Fibroblast of the aortic adventitia (primary cell): ENCODE measurements at regions not wholly inside any gene's neighbourhood (a gene's known extent, or its start where the extent isn't known, plus 50 kb on each side); places are given as distances from the start of the nearest gene placed in this dataset.

ENCODE experiments used
- DNase-seq: peaks from one replicate; pipeline ENCODE4 v3.0.0-alpha.2; 2010; ENCODE audit warnings: low read depth
- H3K4me3 ChIP-seq: 2 replicates; pipeline ENCODE4 v1.5.1; 2011; ENCODE audit warnings: low read depth, mild to moderate bottlenecking, control low read depth, low read length, moderate library complexity
- TF ChIP-seq, protein P1 (sequence below): IDR thresholded peaks from 2 replicates; pipeline ENCODE4 v1.5.1; 2011; ENCODE audit warnings: mild to moderate bottlenecking, low read length, control low read depth, inconsistent platforms; ENCODE audit not compliant: insufficient read depth

DNA sequence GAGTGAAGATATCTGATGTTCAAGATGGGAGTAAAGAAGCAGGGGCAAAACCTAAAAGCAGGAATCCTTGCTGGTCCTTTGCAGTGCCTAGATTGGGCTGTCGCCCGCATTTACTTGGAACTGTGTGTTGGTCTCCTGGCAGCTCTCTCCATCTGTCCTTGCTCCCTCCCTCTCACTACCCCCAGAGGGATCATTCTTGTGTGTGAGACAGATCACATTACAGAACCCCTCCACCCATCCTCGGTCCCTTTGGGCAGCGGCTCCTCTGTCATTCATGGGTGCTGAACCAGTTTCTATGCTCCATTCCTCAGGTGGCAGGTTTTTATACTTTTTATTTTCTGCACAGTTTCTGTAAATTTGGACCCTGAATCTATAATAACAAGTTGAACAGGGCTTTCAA, 99.4 kb upstream of the MYOCD start:
- H3K4me3 ChIP-seq, result no peak overlapping the region
- TF ChIP-seq, protein P1, sequence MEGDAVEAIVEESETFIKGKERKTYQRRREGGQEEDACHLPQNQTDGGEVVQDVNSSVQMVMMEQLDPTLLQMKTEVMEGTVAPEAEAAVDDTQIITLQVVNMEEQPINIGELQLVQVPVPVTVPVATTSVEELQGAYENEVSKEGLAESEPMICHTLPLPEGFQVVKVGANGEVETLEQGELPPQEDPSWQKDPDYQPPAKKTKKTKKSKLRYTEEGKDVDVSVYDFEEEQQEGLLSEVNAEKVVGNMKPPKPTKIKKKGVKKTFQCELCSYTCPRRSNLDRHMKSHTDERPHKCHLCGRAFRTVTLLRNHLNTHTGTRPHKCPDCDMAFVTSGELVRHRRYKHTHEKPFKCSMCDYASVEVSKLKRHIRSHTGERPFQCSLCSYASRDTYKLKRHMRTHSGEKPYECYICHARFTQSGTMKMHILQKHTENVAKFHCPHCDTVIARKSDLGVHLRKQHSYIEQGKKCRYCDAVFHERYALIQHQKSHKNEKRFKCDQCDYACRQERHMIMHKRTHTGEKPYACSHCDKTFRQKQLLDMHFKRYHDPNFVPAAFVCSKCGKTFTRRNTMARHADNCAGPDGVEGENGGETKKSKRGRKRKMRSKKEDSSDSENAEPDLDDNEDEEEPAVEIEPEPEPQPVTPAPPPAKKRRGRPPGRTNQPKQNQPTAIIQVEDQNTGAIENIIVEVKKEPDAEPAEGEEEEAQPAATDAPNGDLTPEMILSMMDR, result no peak
- DNase-seq, result no peak

DNA sequence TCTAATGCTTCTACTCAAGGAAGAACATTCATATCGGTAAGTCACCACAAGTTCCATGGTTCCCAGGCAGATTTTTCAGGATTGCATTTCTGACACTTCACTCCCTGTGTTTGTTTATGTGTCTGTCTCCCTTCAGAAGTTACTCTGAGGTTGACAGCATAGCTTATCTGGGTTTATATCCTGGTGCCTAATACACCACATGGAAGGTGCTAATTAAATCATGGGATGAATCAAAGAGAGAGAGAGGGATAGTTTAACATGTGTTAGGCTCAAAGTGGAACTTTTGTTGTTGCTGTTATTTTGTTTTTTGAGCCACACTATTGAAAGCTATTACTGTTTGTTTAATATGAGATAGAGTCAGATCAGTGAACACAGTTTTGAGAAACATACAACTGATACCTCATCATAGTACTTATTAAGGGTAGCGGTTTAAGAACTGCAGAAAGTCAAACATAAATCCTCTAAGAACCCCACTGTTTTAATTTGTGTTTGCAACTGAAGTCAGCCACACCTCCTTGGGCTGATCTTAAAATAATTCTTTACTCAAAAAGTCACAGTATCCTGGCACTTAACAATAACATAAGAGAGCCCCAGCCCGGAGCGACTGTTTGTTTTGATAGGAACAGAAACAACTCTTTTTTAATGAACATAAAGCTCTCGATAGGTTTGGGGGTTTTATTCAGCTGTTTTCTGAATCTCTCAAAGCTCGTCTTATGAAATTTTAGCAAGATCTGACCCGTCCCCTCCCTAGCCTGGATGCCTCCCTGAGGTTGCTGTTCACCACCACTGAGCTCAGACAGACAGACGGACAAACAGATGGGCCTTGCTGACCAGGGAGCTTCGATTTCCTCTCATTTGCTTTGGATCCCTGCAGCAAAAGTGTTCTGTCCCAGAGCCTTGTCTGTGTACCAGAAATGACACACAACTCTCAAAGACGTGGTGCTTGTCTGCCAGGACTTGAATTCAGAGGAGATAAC, 98.3 kb upstream of the MYOCD start:
- no peak for DNase-seq
- H3K4me3 ChIP-seq, result no peak overlapping the region
- TF ChIP-seq, protein P1, result no peak

DNA sequence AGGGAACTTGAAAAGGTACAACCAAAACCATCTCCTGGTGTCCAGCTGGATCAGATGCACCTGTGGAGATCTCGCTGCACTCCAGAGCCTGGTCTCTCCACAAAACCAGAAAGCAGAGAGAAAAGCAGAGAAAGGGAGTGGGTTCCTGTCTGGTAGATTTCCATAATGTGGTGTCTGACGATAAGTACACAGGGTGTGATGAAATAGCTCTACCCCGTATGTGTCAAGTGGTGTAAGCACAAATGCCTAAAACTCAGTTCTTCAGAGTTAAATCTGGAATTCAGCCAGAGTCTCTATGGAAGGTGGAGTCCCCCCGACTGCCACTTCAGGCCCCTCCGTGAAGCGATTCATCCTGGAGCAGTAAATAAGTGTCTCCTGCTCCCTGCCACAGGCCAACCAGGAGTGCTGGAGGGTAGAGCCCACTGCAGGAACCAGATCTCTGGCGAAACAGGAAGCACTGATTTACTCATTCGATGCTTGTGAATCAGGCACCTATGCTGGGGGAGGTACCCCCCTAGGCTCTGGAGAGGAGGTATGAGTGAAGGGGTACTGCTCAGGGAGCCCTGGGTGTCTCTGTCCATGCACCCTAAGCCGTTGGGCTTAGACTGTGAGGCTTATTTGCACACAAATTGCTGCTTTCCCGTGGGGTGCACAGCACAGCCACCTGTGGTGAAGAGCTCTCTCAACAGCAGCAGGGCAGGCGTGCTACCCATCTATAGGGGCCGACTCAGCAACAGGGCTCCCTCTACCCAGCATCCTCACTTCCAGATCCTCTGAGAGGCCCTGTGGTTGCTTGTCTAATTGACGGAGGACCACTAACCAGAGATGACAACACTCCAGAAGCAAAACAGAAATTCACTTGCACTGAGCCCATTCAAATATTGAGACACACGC, 97.1 kb upstream of the MYOCD start:
- H3K4me3 ChIP-seq, result no peak overlapping the region
- TF ChIP-seq, protein P1, result no peak
- no peak for DNase-seq

DNA sequence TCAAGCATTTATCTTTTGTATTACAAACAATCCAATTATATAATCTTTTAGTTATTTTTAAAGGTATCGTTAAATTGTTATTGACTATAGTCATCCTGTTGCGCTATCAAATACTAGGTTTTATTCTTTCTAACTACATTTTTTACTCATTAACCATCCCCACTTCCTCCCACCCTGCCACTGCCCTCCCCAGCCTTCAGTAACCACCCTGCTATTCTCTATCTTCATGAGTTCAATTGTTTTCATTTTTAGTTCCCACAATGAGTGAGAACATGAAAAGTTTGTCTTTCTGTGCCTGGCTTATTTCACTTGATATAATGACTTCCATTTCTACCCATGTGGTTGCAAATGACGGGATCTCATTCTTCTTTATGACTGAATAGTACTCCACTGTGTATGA, 94.1 kb upstream of the MYOCD start:
- no peak for DNase-seq
- TF ChIP-seq, protein P1, result no peak
- no peak overlapping the region for H3K4me3 ChIP-seq

DNA sequence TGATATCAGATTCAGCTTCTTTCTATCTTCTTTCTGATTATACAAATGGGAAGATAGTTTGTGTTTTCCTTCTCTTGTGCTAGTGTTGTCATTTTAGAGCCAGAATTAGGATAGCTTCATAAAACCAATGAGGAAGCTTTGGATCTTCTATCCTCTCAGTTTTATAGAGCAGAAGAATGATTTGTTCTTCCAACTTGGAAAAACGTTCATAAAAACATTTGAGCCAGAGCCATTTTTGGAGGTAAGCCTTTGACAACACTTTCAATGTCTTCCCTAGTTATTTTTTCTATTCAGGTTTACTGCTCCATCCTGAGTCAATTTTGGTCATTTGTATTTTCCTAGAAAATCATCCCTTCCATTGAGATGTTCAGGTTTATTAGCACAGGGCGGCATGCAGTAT, 91.2 kb upstream of the MYOCD start:
- no peak for DNase-seq
- no peak overlapping the region for H3K4me3 ChIP-seq
- TF ChIP-seq, protein P1, result no peak

DNA sequence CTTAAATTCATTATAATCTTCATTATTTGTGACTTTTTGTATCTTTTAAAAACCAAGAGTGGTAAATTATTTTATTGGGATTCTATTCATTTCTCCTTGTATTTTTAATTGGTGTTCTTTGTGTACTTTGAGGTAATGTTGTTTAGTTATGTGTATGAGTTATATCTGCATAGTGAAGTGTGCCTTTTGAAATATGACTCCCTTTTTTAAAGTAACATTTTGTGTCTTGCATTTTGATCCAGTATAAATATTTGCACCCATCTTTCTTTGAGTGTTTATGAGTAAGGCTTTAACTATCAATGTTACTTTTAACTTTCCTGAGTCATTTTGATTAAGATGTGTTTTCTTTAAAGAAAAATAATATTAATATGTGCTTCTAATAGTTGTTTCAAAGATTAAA, 90.0 kb upstream of the MYOCD start:
- TF ChIP-seq, protein P1, result no peak
- H3K4me3 ChIP-seq, result no peak overlapping the region
- DNase-seq, result no peak
